Cardiac fibroblast (primary cell): ENCODE measurements at regions not wholly inside any gene's neighbourhood (a gene's known extent, or its start where the extent isn't known, plus 50 kb on each side); places are given as distances from the start of the nearest gene placed in this dataset.

ENCODE experiments used
- DNase-seq, 2 donors: peaks; one replicate each; pipeline versions ENCODE4 v3.0.0 to v3.0.0-alpha.2; 2010; ENCODE audit warnings: low read depth in 2 of 2
- H3K4me3 ChIP-seq, 2 donors: replicated peaks in 1 of 2; 1 replicate in 1 of 2; 2 replicates in 1 of 2; pipeline ENCODE4 v1.5.1; 2011; ENCODE audit warnings: low read depth in 2 of 2, low read length in 2 of 2, mild to moderate bottlenecking in 2 of 2, moderate library complexity in 1 of 2
- TF ChIP-seq, protein P1 (sequence below): IDR thresholded peaks from one replicate; pipeline ENCODE4 v1.5.1; 2011; ENCODE audit warnings: low read depth, mild to moderate bottlenecking, low read length, inconsistent platforms

DNA sequence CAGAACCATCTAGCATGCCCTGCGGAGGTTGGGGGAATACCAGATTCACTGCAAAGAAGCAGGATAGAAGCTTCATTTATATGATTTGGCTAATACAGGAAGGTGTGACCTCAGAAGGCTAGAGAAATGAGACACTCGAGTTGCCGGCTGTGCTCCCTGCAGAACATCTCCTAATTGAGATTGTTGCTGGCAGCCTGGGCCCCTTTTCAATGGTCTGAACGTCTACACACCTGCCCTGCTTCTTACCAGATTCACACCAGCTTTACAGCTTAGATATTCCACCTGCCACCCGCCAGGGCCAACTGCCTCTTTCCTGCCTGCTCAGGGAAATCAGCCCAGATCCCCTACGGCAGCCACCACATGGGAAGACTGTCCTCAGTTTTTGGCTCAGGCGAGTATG lies 475.3 kb upstream of the AUTS2 start:
- no peak overlapping the region for H3K4me3 ChIP-seq
- TF ChIP-seq, protein P1, sequence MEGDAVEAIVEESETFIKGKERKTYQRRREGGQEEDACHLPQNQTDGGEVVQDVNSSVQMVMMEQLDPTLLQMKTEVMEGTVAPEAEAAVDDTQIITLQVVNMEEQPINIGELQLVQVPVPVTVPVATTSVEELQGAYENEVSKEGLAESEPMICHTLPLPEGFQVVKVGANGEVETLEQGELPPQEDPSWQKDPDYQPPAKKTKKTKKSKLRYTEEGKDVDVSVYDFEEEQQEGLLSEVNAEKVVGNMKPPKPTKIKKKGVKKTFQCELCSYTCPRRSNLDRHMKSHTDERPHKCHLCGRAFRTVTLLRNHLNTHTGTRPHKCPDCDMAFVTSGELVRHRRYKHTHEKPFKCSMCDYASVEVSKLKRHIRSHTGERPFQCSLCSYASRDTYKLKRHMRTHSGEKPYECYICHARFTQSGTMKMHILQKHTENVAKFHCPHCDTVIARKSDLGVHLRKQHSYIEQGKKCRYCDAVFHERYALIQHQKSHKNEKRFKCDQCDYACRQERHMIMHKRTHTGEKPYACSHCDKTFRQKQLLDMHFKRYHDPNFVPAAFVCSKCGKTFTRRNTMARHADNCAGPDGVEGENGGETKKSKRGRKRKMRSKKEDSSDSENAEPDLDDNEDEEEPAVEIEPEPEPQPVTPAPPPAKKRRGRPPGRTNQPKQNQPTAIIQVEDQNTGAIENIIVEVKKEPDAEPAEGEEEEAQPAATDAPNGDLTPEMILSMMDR: no peak
- no peak for DNase-seq

DNA sequence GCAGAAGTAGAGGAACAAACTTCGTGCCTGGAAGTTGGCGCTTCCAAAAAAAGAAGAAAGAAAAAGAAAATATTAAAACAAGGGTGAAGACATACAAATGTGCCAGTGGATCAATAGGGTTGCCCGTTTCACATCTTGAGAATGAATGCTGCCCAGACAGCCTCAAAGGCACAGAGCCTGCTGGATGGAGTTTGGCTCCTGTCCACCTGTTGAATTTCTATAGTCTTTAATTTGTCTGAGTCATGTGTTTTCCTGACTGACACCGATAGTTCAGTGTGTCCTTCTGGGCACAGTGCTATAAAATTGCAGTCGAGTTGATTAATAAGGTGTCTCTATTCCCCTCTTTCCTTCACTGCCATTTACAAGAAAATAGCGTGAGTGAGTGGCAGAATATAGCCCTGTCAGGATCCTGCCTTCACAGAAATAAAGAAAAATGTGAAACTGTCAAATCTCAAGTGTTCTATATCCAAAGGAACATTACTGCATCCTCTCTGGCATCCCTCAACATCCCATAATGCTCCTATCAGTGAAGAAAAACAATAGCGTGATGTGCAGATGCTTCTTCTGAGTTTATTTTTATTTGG lies 471.3 kb upstream of the AUTS2 start:
- H3K4me3 ChIP-seq: no peak overlapping the region
- TF ChIP-seq, protein P1: no peak
- no peak for DNase-seq

DNA sequence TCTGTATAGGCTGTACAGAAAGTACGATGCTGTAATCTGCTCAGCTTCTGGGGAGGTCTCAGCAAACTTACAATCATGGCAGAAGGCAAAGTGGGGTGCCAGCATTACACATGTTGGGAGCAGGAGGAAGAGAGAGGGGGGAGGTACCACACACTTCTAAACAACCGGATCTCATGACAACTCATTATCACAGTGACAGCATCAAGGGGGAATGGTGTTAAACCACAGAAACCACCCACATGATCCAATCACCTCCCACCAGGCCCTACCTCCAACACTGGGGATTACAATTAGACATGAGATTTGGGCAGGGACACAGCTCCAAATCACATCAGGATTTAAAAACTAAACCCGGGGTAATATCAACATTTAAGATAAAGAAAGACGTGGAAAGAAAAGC lies 468.8 kb upstream of the AUTS2 start:
- TF ChIP-seq, protein P1: no peak
- H3K4me3 ChIP-seq: no peak overlapping the region
- no peak for DNase-seq

DNA sequence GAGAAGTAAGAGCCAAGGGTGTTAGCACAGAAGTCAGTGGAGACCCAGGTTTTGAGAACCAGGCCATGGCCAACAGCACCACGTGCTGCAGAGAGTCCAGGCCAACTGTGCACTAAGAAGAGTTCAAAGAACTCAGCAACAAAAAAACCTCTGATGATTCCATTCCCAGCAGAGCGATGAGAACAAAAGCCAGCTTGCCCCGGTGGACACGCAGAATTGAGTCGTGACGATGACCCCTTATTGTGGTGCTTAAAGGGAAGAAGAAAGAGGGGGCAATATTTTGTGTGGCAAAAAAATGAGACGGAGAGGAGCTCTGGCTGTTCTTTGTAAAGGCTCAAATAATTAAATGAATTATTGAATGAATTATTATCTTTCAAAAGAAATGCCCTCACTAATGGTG lies 468.3 kb upstream of the AUTS2 start:
- TF ChIP-seq, protein P1: no peak
- no peak for DNase-seq
- H3K4me3 ChIP-seq: no peak overlapping the region

DNA sequence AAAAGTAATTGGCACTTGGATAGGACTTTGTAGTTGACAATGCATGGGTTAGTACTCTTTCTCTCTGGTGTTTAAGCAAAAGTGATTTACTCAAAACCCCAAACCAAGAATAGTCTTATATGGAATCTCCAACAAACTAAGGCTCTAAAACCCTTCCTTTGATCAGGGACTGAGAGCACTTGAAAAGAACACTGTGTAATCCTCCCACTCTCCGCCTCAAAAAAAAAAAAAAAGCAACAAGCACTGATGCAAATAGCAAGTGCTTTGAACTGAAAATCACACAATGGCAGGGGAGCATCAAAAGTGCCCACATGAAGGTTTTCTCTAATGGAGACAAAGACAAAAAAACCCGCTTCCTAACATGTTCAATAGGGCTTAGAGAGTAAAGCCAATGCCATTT lies 467.9 kb upstream of the AUTS2 start:
- TF ChIP-seq, protein P1: no peak
- DNase-seq: no peak
- H3K4me3 ChIP-seq: no peak overlapping the region

DNA sequence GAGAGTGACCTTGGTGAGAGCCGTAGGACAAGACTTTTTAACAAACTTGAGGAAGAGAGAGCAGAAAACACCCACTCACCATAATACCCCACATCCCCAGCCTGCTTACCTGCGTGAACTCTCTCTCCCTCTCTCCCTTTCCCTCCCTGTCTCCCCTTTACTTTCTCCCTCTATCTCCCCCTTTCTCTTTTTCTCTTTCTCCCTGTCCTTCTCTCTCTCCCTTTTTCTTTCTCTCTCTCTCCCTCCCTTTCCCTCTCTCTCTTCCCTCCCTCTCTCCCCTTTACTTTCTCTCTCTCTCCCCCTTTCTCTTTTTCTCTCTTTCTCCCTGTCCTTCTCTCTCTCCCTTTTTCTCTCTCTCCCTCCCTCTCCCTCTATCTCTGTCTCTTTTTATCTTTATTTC lies 464.0 kb upstream of the AUTS2 start:
- no peak overlapping the region for H3K4me3 ChIP-seq
- DNase-seq: no peak
- TF ChIP-seq, protein P1: no peak

DNA sequence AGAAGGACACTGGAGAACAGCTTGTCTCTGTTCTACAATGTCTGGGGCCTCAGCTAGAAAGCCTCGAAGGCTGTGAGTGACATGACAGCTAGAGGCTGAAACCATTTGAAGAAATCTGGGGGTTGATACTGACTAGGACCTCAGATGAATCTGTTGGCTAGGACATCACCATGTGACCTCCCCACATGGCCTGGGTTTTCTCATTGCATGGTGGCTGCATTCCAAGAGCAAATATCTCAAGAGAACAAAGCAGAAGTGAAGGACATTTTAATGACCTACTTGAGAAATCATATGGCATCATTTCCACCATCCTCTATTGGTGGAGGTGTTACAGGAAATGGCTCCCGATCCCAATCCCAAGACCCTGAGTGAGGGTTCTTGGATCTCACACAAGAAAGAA lies 450.6 kb upstream of the AUTS2 start:
- no peak overlapping the region for H3K4me3 ChIP-seq
- DNase-seq: no peak
- TF ChIP-seq, protein P1: no peak
